Neural progenitor cell (in vitro differentiated cells): ENCODE measurements at regions not wholly inside any gene's neighbourhood (a gene's known extent, or its start where the extent isn't known, plus 50 kb on each side); places are given as distances from the start of the nearest gene placed in this dataset.

Experiments
- CTCF ChIP-seq: fragments of 200-600 bp; sonication (generic); IDR thresholded peaks from 2 replicates; pipeline ENCODE4 v1.5.1; 2017; ENCODE audit warnings: antibody characterized with exemption, mild to moderate bottlenecking
- EZH2 ChIP-seq: fragments of 200-600 bp; sonication (generic); IDR thresholded peaks from 2 replicates; pipeline ENCODE4 v1.6.1; 2017; ENCODE audit warnings: antibody characterized with exemption, mild to moderate bottlenecking, moderate library complexity
- EZH2phosphoT487 ChIP-seq: fragments of 200-600 bp; sonication (generic); IDR thresholded peaks from 2 replicates; pipeline ENCODE4 v1.6.1; 2017; ENCODE audit warnings: antibody characterized with exemption

GRCh38 chr15:66961901-66962300 lies 103.5 kb upstream of the SMAD3 start:
- TF ChIP-seq CTCF (no peak), EZH2 (no peak), EZH2phosphoT487 (no peak)
